SK-N-MC (cell line): ENCODE measurements at regions not wholly inside any gene's neighbourhood (a gene's known extent, or its start where the extent isn't known, plus 50 kb on each side); places are given as distances from the start of the nearest gene placed in this dataset.

Experiments used
- EZH2 ChIP-seq: fragments of 200-600 bp; sonication (generic); IDR thresholded peaks from one replicate; pipeline ENCODE4 v1.6.1; 2017; ENCODE audit warnings: antibody characterized with exemption
- POLR2AphosphoS5 ChIP-seq: IDR thresholded peaks from 2 replicates; pipeline ENCODE4 v1.6.1; 2012; ENCODE audit warnings: mild to moderate bottlenecking, low read depth, low read length, borderline replicate concordance

GRCh38 chr1:186250529-186250928 is 124.5 kb downstream of the TPR start:
- TF ChIP-seq POLR2AphosphoS5 (no peak), EZH2 (no peak)
